H1 (cell line): ENCODE measurements at regions not wholly inside any gene's neighbourhood (a gene's known extent, or its start where the extent isn't known, plus 50 kb on each side); places are given as distances from the start of the nearest gene placed in this dataset.

Source experiments
- CTCF ChIP-seq, 3 experiments: IDR thresholded peaks; 1 replicate in 2 of 3; 2 replicates in 1 of 3; pipeline versions ENCODE4 v1.5.1 to v1.6.1; 2011; ENCODE audit warnings: low read length in 3 of 3, mild to moderate bottlenecking in 3 of 3, inconsistent platforms in 2 of 3, low read depth in 1 of 3, moderate library complexity in 1 of 3; ENCODE audit not compliant: insufficient read depth in 1 of 3; ENCODE audit errors: control extremely low read depth in 1 of 3
- EZH2 ChIP-seq: fragments of 200-600 bp; sonication (generic); IDR thresholded peaks from 2 replicates; pipeline ENCODE4 v1.7.1; 2012; ENCODE audit warnings: low read depth, mild to moderate bottlenecking, moderate library complexity, low read length, inconsistent platforms; ENCODE audit not compliant: severe bottlenecking
- HDAC2 ChIP-seq, 2 experiments: fragments of 300-600 bp in 1 of 2; sonication (generic) in 1 of 2; IDR thresholded peaks; 2 replicates each; pipeline ENCODE4 v1.6.1; 2011 to 2012; ENCODE audit warnings: low read depth in 2 of 2, low read length in 2 of 2, mild to moderate bottlenecking in 2 of 2, moderate library complexity in 2 of 2, borderline replicate concordance in 1 of 2, inconsistent platforms in 1 of 2
- PHF8 ChIP-seq: fragments of 200-600 bp; sonication (generic); conservative IDR thresholded peaks from 2 replicates; pipeline ENCODE4 v1.7.1; 2012; ENCODE audit warnings: low read depth, mild to moderate bottlenecking, inconsistent platforms, low read length, moderate library complexity
- POLR2A ChIP-seq, 2 experiments: IDR thresholded peaks; 1 replicate in 1 of 2; 2 replicates in 1 of 2; pipeline ENCODE4 v1.6.1; 2011; ENCODE audit warnings: low read depth in 2 of 2, low read length in 2 of 2, mild to moderate bottlenecking in 2 of 2; ENCODE audit errors: control extremely low read depth in 1 of 2
- POLR2AphosphoS5 ChIP-seq: IDR thresholded peaks from 2 replicates; pipeline ENCODE4 v1.6.1; 2011; ENCODE audit warnings: low read depth, low read length
- RAD21 ChIP-seq, 2 experiments: IDR thresholded peaks in 1 of 2; conservative IDR thresholded peaks in 1 of 2; 2 replicates each; pipeline ENCODE4 v1.6.1; 2011; ENCODE audit warnings: low read depth in 2 of 2, low read length in 2 of 2, improper control_type of control experiment in 1 of 2, inconsistent platforms in 1 of 2, mild to moderate bottlenecking in 1 of 2, moderate library complexity in 1 of 2
- RXRA ChIP-seq: IDR thresholded peaks from 2 replicates; pipeline ENCODE4 v1.6.1; 2011; ENCODE audit warnings: low read depth, mild to moderate bottlenecking, low read length, moderate library complexity; ENCODE audit not compliant: insufficient read depth
- SIN3A ChIP-seq, 2 experiments: IDR thresholded peaks in 1 of 2; conservative IDR thresholded peaks in 1 of 2; 2 replicates each; pipeline ENCODE4 v1.6.1; 2011 to 2012; ENCODE audit warnings: low read length in 2 of 2, improper control_type of control experiment in 1 of 2, low read depth in 1 of 2, mild to moderate bottlenecking in 1 of 2
- SP1 ChIP-seq: IDR thresholded peaks from 2 replicates; pipeline ENCODE4 v1.6.1; 2011; ENCODE audit warnings: low read depth, low read length
- USF2 ChIP-seq: IDR thresholded peaks from 2 replicates; pipeline ENCODE4 v1.6.1; 2011; ENCODE audit warnings: low read length, improper control_type of control experiment
- ZNF274 ChIP-seq: IDR thresholded peaks from 2 replicates; pipeline ENCODE4 v1.7.0; 2012; ENCODE audit warnings: low read length, borderline replicate concordance; ENCODE audit errors: extremely low read depth

GRCh38 chr13:73310366-73310765 is 251.6 kb downstream of the KLF5 start:
- no peak for TF ChIP-seq SP1
- no peak for TF ChIP-seq CTCF (IDR thresholded peaks at IDR 0.05; ENCODE audit: control extremely low read depth in 1 of 3, insufficient read depth in 1 of 3, low read depth in 1 of 3, low read length in 3 of 3)
- no peak for TF ChIP-seq POLR2A (IDR thresholded peaks at IDR 0.05; ENCODE audit: control extremely low read depth in 1 of 2, low read depth in 2 of 2, low read length in 2 of 2)
- no peak for TF ChIP-seq RXRA
- TF ChIP-seq SIN3A (conservative IDR thresholded peaks at IDR 0.05 in 1 of 2, IDR thresholded peaks at IDR 0.05 in 1 of 2; ENCODE audit: low read depth in 1 of 2, low read length in 2 of 2): no peak
- no peak for TF ChIP-seq ZNF274
- no peak for TF ChIP-seq USF2
- TF ChIP-seq EZH2: no peak
- no peak for TF ChIP-seq RAD21 (IDR thresholded peaks at IDR 0.05 in 1 of 2, conservative IDR thresholded peaks at IDR 0.05 in 1 of 2; ENCODE audit: low read depth in 2 of 2, low read length in 2 of 2)
- TF ChIP-seq HDAC2 (IDR thresholded peaks at IDR 0.05; ENCODE audit: borderline replicate concordance in 1 of 2, low read depth in 2 of 2, low read length in 2 of 2): no peak
- no peak for TF ChIP-seq POLR2AphosphoS5
- no peak for TF ChIP-seq PHF8
